CD4-positive, alpha-beta T cell treated with Interleukin-10 for 1 hour (primary cell): ENCODE measurements at regions not wholly inside any gene's neighbourhood (a gene's known extent, or its start where the extent isn't known, plus 50 kb on each side); places are given as distances from the start of the nearest gene placed in this dataset.
"Not testable (repeated sequence)": the region's sequence is repeated elsewhere in the genome, so short reads cannot be mapped to it uniquely, and the experiment has no call there.

Experiments
- DNase-seq: peaks from one replicate; pipeline ENCODE4 v3.0.0-alpha.2; 2020

GRCh38 chr2:160736148-160737028, 242.8 kb upstream of the RBMS1 start:
- no peak for DNase-seq

DNA sequence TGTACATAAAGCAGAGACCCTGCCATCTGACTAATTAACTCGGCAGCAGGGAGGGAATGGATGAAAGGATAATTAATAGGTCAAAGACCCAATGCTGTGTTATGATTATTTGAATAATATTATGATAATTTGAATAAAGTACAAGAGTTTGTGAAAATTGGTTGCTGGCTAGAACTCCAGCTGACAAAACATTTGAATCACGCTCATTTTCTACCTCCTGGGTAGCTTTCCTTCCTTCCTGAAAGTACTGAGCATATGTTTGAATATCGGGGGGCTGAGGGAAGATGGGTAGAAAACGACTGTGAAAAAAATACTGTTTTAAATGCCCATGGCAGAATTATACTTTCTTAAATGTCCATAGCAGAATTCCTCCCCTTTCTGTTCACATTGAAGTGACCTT, 243.6 kb upstream of the RBMS1 start:
- DNase-seq = no peak

- DNase-seq = no peak
Observed at GRCh38 chr2:160741271-160741670, 247.7 kb upstream of the RBMS1 start.

DNA sequence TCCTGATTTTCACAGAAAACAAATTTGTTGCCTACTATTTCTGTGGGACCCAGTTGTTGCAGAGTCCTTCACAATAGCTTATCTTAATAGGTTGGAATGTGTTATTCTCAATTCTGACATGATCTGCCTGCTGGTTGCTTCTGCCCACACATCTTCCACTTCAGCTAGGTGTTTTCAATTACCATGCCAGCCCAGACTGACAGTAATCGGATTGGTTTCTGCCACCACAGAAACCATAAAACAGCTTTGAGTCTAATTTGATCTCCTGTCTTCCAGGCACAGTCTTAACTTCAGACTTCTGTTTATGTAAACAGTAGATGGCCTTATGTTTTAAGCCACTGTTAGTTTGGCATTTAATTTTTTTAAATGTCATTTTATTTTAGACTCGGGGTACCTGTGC, 248.2 kb upstream of the RBMS1 start:
- DNase-seq = no peak

GRCh38 chr2:160742667-160743066, 249.1 kb upstream of the RBMS1 start:
- no peak for DNase-seq

DNA sequence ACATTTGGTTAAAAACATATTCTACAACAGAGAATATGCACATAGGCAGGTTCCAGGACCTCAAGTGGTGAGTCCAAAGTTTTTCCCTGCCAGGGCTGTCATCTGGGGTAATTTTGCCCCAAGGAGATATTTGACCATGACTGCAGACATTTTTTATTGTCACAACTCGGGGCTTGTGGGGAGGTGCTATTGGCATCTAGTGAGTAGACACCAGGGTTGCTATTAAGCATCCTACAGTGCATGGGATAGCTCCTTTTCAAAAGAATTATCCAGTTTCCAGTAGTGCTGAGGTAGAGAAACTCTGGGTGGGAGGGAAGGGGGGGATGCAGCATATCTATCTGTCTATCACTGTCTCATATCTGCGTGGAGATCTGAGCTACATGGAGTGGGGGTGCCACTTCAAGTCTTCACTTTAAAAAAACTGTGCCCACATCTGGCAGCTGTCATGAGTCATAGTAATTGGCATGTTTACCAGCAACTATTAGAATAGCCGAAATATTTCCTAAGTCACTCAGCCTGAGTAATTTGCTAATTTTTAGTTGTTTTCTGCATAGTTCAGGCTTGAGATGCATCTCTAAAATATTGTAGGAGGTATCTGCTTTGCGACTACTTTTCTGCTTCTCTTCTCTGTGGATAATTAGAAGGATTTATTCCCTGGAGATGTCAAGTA, 254.0 kb upstream of the RBMS1 start:
- no peak for DNase-seq

DNA sequence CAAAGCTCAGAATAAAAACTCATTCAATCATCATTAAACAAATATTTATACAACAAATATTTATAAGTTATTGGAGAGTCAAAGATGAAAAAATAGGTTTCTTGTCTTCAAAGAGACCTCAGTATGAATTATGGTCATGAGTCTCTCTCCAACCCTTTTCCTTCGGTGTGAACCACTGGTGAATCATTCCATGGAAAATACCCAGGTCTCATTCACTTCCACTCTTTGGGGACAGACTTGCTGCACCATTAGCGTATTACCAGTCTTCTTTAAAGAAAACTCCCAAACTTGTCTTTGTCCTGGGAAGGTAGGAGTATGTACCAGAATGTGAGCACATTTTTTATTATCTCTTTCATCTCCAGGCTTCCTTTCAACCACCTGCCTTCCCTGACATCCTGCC, 257.4 kb upstream of the RBMS1 start:
- no peak for DNase-seq

DNA sequence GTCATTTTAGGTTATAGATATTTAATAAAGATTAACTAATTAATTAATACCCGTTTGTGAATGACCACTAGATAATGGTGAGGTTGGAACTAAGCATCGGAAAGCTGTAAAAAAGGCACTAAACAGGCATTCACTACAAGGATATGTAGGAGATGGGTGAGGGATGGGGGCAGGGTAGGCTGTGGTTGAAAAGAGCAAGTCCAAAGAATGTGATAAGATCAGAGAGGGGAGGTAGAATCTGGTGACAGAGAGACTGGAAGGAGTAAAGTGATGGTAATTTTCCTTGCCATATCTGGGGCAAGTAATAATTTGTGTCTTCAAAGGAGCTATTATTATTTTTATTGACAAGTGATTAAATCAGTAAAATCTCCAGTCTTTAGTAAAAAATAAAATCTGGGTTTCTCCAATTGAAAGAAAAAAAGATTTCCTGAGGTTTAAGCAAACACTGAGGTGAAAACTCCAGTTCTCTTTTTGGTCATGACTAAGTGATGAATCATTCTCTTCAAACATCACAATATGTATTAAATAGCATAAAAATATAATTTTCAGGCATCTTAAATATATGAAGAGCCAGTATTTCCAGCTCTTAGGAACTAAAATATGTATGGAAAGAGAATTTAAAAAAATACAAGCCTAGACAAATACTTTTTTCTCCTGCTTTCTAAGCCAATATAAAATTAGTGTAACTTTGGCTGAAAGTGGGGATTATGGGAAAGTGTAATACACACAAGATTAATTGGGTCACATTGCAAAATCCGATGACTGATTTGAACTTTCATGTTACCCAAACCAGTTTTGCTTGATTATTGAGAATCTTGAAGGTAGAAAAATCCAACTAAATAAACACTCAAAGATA, 259.1 kb upstream of the RBMS1 start:
- DNase-seq = no peak

GRCh38 chr2:160753331-160753654, 259.7 kb upstream of the RBMS1 start:
- DNase-seq = no peak

DNA sequence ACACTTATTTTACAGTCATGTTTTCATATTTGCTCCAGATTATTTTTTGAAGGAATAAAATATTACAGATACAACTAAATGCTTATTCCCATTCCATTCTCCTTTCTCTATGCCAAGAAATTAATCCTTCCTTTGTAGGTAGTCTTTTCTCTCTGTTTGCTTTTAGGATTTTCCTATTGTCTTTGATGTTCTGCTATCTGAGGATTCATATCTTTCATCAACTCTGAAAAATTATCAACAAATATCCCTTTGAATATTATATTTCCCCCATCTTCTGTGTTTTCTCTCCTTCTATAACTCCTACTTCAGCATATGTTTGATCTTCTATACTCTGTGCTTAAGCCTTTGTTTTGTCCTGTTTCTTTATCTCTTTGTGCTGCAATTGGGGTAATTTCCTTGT, 260.4 kb upstream of the RBMS1 start:
- no peak for DNase-seq

DNA sequence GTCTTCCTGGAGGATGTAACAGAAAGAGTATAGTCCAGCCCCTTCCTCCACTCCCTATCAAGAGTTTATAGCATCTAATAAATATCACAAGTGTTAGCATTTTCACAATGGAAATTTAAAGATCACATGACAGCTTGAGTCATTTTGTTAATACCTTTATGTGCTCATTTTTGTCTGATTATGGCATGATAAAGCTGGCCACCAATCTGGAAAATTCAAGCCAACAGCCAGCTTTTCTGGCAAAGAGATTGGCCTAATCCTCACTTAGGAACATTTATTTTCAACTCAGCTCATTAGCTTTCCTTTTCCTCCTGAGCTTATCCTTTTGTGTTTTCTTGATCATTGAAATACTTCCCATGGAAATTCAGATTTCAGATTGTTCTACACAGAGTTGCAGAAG, 262.9 kb upstream of the RBMS1 start:
- DNase-seq = no peak

GRCh38 chr2:160762493-160763128, 269.0 kb upstream of the RBMS1 start:
- DNase-seq = not testable (repeated sequence)

DNA sequence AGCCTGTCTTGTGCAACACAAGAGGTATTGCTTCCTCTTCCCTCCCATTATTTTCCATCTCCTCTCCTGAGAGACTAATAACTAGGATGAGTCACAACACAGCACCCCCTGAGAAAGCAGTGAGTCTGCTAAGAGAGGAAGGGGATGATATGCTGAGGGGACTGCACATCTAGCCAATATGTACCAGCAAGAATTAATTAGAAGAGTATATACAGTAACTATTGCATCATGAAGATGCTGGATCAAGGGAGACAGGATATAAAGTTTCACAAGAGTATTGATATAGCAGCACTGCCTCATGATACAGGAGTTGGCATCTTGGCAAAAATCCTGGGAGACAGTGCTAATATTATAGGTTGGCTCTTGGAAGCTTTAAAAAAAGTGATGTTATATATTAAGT, 289.9 kb upstream of the RBMS1 start:
- no peak for DNase-seq

GRCh38 chr2:160784034-160784433, 290.4 kb upstream of the RBMS1 start:
- no peak for DNase-seq

DNA sequence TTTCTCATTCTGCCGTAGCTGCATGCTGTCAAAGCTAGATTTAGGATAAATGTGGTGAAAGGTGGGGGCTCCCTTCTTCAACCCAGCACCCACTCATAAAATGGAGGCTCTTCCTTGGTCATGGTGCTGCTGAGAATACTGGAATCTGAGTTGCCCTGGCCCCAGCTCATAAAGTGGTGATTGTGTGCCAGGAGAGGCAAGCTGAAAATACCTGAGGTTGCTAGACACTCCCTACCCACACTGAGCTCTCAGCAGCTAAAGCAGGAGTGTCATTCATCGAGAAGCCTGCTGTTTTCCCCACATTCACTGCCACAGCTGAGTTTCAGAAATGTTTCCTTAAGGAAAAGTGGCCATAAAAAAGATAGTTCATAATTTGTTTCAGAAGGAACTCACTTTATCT, 297.1 kb upstream of the RBMS1 start:
- no peak for DNase-seq

DNA sequence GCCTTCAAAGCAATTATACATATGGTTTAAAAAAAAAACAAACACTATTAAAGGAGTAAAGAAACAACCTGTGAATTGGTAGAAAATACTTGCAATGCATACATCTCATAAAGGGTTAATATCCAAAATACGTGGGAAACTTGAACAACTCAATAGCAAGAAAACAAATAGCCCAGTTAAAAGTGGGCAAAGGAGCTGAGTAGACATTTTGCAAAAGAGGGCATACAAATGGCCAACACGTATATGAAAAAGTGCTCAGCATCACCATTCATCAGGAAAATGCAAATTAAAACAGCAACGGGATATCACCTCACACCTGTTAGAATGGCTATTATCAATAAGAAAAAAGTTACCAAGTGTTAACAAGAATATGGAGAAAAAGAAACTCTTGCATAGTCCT, 298.3 kb upstream of the RBMS1 start:
- no peak for DNase-seq

GRCh38 chr2:160792837-160793236, 299.2 kb upstream of the RBMS1 start:
- no peak for DNase-seq

DNA sequence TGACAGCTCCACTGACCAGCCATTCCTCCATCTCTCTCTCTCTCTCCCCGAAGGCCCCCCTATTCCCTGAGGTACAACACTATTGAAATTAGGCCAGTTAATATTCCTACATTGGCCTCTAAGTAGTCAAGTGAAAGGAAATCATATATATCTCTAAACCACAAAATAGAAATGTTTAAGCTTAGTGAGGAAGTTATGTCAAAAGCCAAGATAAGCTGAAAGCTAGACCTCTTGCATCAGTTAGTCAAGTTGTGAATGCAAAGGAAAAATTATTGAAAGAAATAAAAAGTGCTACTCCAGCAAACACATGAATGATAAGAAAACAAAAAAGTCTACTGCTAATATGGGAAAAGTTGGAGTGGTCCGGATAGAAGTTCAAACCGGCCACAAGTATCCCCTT, 301.3 kb upstream of the RBMS1 start:
- DNase-seq = no peak

DNA sequence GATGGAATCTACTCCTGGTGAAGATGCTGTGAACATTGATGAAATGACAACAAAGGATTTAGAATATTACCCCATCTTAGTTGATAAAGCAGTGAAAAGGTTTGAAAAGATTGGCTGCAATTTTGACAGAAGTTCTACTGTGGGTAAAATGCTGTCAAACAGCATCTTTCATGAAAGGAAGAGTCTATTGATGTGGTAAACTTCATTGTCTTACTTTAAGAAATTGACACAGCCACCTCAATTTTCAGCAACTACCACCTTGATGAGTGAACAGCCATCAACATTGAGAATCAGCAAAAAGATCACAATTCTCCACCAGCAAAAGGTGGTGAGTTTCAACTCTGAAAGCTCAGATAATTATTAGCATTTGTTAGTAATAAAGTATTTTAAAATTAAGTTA, 310.3 kb upstream of the RBMS1 start:
- DNase-seq = no peak

DNA sequence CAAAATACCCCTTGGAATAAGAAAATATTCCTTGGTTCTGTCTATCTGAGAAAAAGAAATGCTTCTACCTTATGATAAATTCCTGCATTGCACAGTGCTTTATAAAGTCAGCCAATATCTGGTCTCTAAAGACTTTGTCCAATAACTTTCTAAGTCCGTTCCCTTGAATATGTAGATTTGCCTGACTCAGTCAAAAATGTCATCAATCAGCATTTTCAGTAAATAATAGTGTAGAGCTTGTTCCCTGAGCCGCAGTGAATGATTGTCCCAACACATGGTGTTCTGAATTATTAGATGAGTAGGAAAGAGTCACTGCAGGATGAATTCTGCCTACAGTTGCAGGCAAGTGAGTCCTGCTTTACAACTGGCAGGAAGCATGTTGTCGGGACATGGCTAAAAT, 316.8 kb upstream of the RBMS1 start:
- no peak for DNase-seq

GRCh38 chr2:160812830-160813505, 319.4 kb upstream of the RBMS1 start:
- DNase-seq = no peak

GRCh38 chr2:160813506-160813858, 319.9 kb upstream of the RBMS1 start:
- DNase-seq = no peak
